Body of pancreas (tissue), 4 donors: ENCODE measurements at regions not wholly inside any gene's neighbourhood (a gene's known extent, or its start where the extent isn't known, plus 50 kb on each side); places are given as distances from the start of the nearest gene placed in this dataset.

Experiments used
- POLR2A ChIP-seq, 3 donors: fragments of 450-650 bp; IDR thresholded peaks; one replicate each; pipeline ENCODE4 v1.6.1; 2016; ENCODE audit warnings: antibody characterized with exemption in 3 of 3, mild to moderate bottlenecking in 2 of 3
- TF ChIP-seq, protein P1 (sequence below), 7 experiments: fragments of 450-650 bp in 4 of 7; fragments of 200-600 bp in 3 of 7; sonication (generic) in 3 of 7; IDR thresholded peaks; one replicate each; pipeline ENCODE4 v1.5.1; 2016 to 2019; ENCODE audit warnings: antibody characterized with exemption in 7 of 7

DNA sequence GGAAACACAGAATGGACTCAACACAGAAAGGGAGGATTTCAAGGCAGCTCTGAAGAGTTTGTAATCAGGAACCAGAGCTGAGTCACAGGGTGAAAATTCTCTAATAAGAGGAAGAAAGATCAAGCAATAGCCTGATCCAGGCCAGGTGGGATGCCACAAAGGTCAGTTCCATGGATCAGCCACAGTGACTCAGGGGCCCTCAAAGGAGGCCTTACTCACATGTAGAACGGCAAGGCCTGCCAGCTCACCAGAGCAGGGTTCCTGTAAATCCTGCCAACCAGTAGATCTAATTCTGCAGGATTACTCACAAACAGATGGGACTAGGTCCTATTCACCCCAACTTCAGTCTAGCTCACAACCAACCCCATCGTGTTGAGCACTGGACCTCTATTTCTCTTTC is 78.3 kb upstream of the PPP2R3A start:
- TF ChIP-seq, protein P1, sequence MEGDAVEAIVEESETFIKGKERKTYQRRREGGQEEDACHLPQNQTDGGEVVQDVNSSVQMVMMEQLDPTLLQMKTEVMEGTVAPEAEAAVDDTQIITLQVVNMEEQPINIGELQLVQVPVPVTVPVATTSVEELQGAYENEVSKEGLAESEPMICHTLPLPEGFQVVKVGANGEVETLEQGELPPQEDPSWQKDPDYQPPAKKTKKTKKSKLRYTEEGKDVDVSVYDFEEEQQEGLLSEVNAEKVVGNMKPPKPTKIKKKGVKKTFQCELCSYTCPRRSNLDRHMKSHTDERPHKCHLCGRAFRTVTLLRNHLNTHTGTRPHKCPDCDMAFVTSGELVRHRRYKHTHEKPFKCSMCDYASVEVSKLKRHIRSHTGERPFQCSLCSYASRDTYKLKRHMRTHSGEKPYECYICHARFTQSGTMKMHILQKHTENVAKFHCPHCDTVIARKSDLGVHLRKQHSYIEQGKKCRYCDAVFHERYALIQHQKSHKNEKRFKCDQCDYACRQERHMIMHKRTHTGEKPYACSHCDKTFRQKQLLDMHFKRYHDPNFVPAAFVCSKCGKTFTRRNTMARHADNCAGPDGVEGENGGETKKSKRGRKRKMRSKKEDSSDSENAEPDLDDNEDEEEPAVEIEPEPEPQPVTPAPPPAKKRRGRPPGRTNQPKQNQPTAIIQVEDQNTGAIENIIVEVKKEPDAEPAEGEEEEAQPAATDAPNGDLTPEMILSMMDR (IDR thresholded peaks at IDR 0.05), result no peak
- TF ChIP-seq POLR2A (IDR thresholded peaks at IDR 0.05), result no peak
